Effector memory CD4-positive, alpha-beta T cell (primary cell): ENCODE measurements at regions not wholly inside any gene's neighbourhood (a gene's known extent, or its start where the extent isn't known, plus 50 kb on each side); places are given as distances from the start of the nearest gene placed in this dataset.

Source experiments
- DNase-seq, 3 donors: peaks; one replicate each; pipeline ENCODE4 v3.0.0-alpha.2; 2020
- H3K27ac ChIP-seq: 2 replicates; pipeline ENCODE4 v1.7.0; 2013; ENCODE audit warnings: mild to moderate bottlenecking, low read length, moderate library complexity; ENCODE audit not compliant: insufficient read depth, poor library complexity, severe bottlenecking
- H3K27me3 ChIP-seq: replicated peaks from 2 replicates; pipeline ENCODE4 v1.7.0; 2013; ENCODE audit warnings: mild to moderate bottlenecking, low read length; ENCODE audit not compliant: insufficient read depth, control insufficient read depth, poor library complexity, severe bottlenecking
- H3K36me3 ChIP-seq: 2 replicates; pipeline ENCODE4 v1.7.0; 2013; ENCODE audit warnings: mild to moderate bottlenecking, low read length, moderate library complexity; ENCODE audit not compliant: control insufficient read depth, insufficient read depth
- H3K4me1 ChIP-seq: 2 replicates; pipeline ENCODE4 v1.7.0; 2013; ENCODE audit warnings: low read length, mild to moderate bottlenecking; ENCODE audit not compliant: control insufficient read depth, insufficient read depth, poor library complexity, severe bottlenecking
- H3K4me3 ChIP-seq: 2 replicates; pipeline ENCODE4 v1.7.0; 2013; ENCODE audit warnings: low read length, low read depth, mild to moderate bottlenecking; ENCODE audit not compliant: insufficient read depth, poor library complexity, severe bottlenecking
- H3K9me3 ChIP-seq: 2 replicates; pipeline ENCODE4 v1.7.0; 2013; ENCODE audit warnings: mild to moderate bottlenecking, low read length, moderate library complexity; ENCODE audit not compliant: control insufficient read depth

- Histone ChIP-seq H3K36me3 (no peaks in the 10 kb centered on the region), H3K27me3 (no peaks in the 10 kb centered on the region), H3K4me3 (no peak overlapping the region), H3K9me3 (no peaks in the 10 kb centered on the region), H3K27ac (no peak overlapping the region), H3K4me1 (no peaks in the 10 kb centered on the region)
- no peak for DNase-seq
Measured at GRCh38 chr14:104436047-104436591, 143.4 kb upstream of the C14orf180 start.

DNA sequence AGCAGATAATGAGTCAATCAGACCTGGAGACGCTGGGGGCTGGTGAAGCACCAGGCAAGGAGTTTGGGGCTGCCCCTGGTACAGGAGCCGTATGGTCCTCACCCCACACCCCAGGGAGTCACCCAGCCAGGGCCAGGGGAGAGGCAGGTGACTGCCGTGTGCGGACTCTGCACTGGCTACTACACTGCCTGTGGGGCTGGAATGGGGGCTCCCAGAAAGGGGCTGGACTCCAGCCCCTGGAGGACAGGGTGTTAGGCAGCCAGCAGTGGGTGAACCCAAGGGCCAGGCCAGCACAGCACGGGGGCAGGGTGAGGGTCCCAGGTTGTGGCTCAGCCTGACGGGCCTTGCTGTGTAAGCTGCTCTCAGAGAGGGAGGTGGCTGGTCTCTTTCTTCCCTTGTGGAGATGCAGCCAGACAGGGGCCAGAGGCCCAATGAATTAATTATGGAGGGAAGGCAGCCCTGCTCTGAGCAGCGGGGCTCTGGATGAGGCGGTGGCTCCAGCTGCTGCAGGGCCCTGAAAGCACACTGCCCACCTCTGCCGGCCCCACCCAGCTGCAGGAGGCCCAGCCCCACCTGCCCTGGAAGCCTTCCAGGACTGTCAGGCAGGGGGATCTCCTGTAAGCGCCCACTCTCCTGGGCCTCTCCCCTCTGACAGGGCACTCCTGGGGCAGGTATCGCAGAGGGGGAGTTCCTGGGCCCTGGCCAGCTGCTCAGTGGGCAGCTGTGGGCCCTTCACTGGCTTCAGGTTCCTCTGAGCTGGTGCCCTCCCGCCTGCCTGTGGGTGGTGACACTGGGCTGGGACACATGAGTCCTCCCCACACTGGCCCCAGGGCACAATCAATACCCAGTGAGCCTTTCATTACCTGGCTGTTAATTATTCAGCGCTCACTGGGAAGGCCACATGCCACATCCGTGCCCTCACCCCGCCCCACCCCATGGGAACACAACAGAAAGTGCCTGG is 142.5 kb upstream of the C14orf180 start:
- Histone ChIP-seq H3K36me3 (no peaks in the 10 kb centered on the region), H3K27me3 (no peaks in the 10 kb centered on the region), H3K9me3 (no peaks in the 10 kb centered on the region), H3K4me1 (no peaks in the 10 kb centered on the region), H3K4me3 (no peak overlapping the region), H3K27ac (no peak overlapping the region)
- DNase-seq: no peak

GRCh38 chr14:104437703-104438102 is 141.9 kb upstream of the C14orf180 start:
- no peak overlapping the region for H3K27ac ChIP-seq
- DNase-seq: no peak
- H3K9me3 ChIP-seq: no peaks in the 10 kb centered on the region
- no peak overlapping the region for H3K4me3 ChIP-seq
- no peaks in the 10 kb centered on the region for H3K4me1 ChIP-seq
- no peaks in the 10 kb centered on the region for H3K36me3 ChIP-seq
- no peaks in the 10 kb centered on the region for H3K27me3 ChIP-seq

DNA sequence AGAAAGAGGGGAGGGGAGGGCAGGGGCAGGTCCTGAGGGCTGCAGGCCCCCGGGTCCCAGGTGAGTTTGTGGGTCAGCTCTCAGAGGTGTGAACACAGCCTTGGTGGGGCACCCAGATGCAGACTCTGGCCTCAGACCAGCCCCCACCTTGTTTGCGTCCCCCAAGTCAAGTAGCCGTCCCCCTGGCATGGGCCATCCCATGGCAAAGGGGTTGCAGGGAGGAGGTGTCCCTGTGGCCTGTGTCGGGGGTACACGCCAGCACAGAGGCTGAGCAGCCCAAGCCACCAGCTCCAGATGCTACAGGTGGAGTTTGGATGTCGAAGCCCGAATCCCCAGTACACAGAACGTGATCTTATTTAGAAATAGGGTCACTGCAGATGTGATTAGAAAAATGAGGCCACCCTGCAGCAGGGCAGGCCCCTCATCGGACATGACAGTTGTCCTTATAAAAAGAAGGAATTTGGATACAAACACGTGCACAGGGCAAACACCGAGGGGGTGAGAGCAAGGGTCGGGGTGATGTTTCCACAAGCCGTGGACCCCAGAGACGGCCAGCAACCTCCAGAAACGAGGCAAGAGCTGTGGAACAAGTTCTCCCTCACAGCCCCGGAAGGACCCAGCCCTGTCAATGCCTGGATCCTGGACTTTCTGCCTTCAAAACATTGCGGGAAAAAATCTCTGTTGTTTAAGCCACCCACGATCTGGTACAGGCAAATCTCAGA is 141.2 kb upstream of the C14orf180 start:
- DNase-seq: no peak

DNA sequence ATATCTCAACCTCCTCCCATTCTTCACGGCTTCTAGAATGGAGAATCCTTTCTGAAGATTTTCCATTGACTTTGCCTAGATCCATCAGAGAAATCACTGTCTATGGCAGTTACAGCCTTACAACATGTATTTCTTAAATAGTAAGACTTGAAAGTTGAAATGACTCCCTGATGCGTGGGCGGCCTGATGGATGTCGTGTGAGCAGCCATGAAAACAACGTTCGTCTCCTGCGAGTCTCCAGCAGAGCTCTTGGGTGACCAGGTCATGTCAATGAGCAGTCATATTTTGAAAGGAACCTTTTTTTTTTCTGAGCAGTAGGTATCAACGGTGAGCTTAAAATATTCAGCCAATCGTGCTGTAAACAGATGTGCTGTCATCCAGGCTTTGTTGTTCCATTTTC is 139.9 kb upstream of the C14orf180 start:
- Histone ChIP-seq H3K4me1 (no peaks in the 10 kb centered on the region), H3K9me3 (no peaks in the 10 kb centered on the region), H3K27ac (no peak overlapping the region), H3K4me3 (no peak overlapping the region), H3K27me3 (no peaks in the 10 kb centered on the region), H3K36me3 (no peaks in the 10 kb centered on the region)
- no peak for DNase-seq

More for the DNA sequence above, 141.2 kb upstream of the C14orf180 start:
- H3K27me3 ChIP-seq: no peaks in the 10 kb centered on the region
- H3K36me3 ChIP-seq: no peaks in the 10 kb centered on the region
- H3K4me3 ChIP-seq: no peak overlapping the region
- no peaks in the 10 kb centered on the region for H3K4me1 ChIP-seq
- H3K27ac ChIP-seq: no peak overlapping the region
- H3K9me3 ChIP-seq: no peaks in the 10 kb centered on the region

DNA sequence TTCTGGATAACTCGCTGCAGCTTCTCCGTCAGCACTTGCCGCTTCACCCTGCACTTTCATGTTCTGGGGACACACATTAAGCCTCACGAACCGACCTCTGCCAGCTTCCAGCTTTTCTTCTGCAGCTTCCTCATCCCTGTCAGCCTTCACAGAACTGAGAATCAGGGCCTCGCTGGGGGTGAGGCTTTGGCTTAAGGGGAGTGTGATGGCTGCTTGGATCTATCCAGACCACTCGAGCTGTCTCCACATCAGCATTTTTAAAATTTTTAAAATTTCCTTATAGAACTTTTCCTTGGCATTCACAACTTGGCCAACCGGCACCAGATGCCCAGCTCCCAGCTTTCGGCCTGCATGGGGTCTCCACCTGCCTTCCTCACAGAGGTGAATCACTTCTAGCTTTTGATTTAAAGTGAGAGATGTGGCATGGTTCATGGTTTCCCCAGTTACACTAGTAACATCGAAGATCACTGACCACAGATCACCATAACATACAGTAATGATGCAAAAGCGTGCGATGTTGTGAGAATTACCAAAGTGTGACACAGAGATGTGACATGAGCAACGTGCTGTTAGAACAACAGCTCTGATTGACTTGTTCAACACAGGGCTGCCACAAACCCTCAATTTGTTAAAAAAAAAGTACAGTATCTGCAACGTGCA is 139.1 kb upstream of the C14orf180 start:
- H3K36me3 ChIP-seq: no peaks in the 10 kb centered on the region
- no peak for DNase-seq
- H3K27ac ChIP-seq: no peak overlapping the region
- H3K9me3 ChIP-seq: no peaks in the 10 kb centered on the region
- no peaks in the 10 kb centered on the region for H3K4me1 ChIP-seq
- H3K4me3 ChIP-seq: no peak overlapping the region
- H3K27me3 ChIP-seq: no peaks in the 10 kb centered on the region

DNA sequence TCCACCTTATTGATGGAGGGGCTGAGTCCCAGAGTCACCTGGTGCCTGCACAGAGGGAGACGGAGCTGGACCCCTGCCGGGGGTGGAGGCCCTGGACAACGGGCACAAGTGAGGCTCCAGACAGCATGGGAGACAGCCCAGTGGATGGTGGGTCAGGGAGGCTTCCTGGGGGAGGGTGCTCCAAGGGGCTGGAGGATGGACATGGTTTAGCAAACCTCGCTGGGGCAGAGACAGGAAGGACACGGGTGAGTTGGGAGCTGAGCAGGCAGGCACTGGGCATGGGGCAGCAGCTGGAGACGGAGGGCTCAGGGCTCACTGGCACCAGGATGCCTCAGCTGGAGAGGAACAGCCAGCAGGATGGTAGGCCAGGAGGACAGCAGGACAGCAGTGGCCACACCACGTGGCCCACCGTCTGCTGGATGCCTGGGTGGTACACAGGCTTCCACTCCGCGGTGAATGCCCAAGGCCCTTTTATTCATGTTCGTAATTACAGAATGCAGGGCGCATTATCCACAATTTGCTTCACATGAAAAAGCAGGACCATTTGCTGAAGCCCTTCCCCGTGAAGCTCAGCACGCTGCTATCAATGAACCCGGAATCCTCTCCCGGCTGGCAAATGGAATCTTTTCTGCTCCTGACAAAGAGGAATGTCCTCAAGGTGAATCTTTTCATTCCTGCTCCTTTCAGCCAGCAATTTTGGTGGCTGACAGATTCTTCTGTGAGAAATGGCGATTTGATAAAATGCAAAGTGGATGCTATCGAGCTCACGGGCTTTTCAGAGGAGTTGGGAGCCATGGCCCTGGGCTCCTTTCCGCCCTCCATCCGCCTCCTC is 138.1 kb upstream of the C14orf180 start:
- Histone ChIP-seq H3K4me3 (no peak overlapping the region), H3K4me1 (no peaks in the 10 kb centered on the region), H3K36me3 (no peaks in the 10 kb centered on the region), H3K27me3 (no peaks in the 10 kb centered on the region), H3K27ac (no peak overlapping the region), H3K9me3 (no peaks in the 10 kb centered on the region)
- no peak for DNase-seq

DNA sequence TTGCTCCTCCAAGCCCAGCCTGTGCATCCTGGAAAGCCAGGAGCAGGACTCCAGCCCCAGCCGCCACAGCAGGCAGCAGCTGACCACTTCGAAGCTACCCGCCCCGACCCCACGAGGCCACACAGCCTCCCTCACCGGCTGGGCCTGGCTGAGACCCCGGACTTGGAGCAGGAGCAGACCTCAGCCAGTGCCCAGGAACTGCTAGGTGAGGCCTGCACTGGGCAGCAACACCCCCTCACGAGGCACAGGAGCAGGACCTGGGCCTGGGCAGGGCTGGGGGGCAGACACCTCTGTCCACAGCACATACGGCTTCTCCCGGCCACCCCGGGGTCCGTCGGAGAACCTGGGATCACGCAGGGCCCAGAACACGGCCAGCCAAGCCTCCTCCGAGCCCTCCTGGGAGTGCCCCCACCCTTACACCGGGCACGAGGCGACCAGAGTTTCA is 137.4 kb upstream of the C14orf180 start:
- no peak overlapping the region for H3K27ac ChIP-seq
- no peak for DNase-seq
- H3K27me3 ChIP-seq: no peaks in the 10 kb centered on the region
- H3K4me1 ChIP-seq: no peaks in the 10 kb centered on the region
- no peak overlapping the region for H3K4me3 ChIP-seq
- H3K9me3 ChIP-seq: no peaks in the 10 kb centered on the region
- no peaks in the 10 kb centered on the region for H3K36me3 ChIP-seq

GRCh38 chr14:104442631-104443390 is 136.8 kb upstream of the C14orf180 start:
- DNase-seq: no peak
- no peak overlapping the region for H3K27ac ChIP-seq
- no peaks in the 10 kb centered on the region for H3K36me3 ChIP-seq
- H3K4me3 ChIP-seq: no peak overlapping the region
- no peaks in the 10 kb centered on the region for H3K4me1 ChIP-seq
- H3K9me3 ChIP-seq: no peaks in the 10 kb centered on the region
- H3K27me3 ChIP-seq: no peaks in the 10 kb centered on the region
